GM12874 (cell line): ENCODE measurements at regions not wholly inside any gene's neighbourhood (a gene's known extent, or its start where the extent isn't known, plus 50 kb on each side); places are given as distances from the start of the nearest gene placed in this dataset.

Experiments
- CTCF ChIP-seq: IDR thresholded peaks from 2 replicates; pipeline ENCODE4 v1.5.1; 2011; ENCODE audit warnings: low read depth, mild to moderate bottlenecking, control low read depth, low read length, moderate library complexity; ENCODE audit not compliant: insufficient read depth

GRCh38 chr20:30286157-30286556 lies 971.3 kb upstream of the DEFB115 start:
- no peak for TF ChIP-seq CTCF

GRCh38 chr20:30288346-30288745 lies 969.1 kb upstream of the DEFB115 start:
- TF ChIP-seq CTCF: no peak

- TF ChIP-seq CTCF: 0 out of 2 replicates have a peak, but pooled peaks have one; percentile 3
Observed at GRCh38 chr20:30290361-30291063, 967.0 kb upstream of the DEFB115 start.

- TF ChIP-seq CTCF: peak; percentile 26; the same call in 1 of the 2 replicates
Observed at GRCh38 chr20:30356854-30357467, 900.5 kb upstream of the DEFB115 start.

GRCh38 chr20:30376767-30377658 lies 880.5 kb upstream of the DEFB115 start:
- peak; percentile 80 for TF ChIP-seq CTCF

GRCh38 chr20:30412972-30413371 lies 844.5 kb upstream of the DEFB115 start:
- no peak for TF ChIP-seq CTCF

GRCh38 chr20:30419466-30419865 lies 838.0 kb upstream of the DEFB115 start:
- TF ChIP-seq CTCF: no peak
